GM18517 (cell line): ENCODE measurements at regions not wholly inside any gene's neighbourhood (a gene's known extent, or its start where the extent isn't known, plus 50 kb on each side); places are given as distances from the start of the nearest gene placed in this dataset.

ENCODE experiments used
- ATAC-seq: cut with Tn5 transposase; IDR thresholded peaks from one replicate; pipeline ENCODE4 v1.9.1; 2021; ENCODE audit warnings: mild to moderate bottlenecking, moderate library complexity; ENCODE audit not compliant: unreplicated experiment

DNA sequence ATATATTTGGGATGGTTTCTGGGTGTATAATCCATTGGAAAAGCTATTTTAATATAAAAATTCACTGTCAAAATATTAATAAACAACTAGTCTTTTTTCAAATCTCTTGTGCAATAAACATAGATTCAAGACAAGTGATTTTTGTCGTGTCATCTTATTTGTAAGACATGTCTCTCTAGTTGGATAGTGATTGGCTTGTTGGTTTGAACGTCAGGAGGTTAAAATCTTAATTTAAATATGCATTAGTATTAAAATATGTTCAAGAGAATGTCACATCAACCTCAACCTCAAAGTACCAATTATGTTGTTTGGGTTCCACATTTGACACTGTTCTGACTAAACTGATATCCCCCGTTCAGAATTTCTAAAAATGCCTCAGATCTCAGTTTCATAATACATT is 287.6 kb downstream of the CASP12 start:
- no peak for ATAC-seq

DNA sequence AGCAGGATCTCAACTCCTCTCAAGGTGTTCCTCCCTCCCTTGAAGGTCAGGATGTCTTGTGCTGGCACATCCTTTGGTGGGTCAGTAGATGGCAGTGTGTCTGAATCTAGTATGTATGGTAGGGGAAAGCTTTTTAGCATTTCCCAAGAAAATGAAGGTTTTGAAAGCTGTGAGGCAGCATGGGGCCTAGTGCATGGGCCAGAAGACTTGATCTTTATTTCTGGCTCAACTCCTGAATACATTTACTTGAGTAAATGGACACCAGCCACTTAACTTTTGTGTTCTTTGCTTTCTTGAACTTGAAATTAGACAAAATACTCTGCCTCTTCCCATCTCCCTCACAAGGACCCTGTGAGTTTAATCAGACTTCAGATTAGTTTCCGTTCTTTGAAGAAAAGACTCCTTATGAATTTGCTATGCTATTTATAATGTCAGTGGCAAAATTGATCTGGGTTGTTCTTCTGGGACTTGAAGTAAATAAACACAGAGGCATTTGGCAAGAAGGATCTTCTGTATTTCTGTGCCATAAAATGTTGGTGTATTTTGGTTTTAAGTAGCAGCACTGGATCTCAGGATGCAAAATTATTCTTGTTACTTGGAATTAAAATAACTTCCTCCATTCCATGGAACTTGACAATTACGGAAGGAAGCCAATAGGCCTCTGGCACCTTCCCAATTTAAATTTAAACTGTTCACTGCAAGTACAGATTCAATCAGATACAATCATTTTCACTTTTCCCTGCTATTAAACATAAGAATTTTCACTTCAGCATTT is 288.8 kb downstream of the CASP12 start:
- peak; percentile 80 for ATAC-seq

DNA sequence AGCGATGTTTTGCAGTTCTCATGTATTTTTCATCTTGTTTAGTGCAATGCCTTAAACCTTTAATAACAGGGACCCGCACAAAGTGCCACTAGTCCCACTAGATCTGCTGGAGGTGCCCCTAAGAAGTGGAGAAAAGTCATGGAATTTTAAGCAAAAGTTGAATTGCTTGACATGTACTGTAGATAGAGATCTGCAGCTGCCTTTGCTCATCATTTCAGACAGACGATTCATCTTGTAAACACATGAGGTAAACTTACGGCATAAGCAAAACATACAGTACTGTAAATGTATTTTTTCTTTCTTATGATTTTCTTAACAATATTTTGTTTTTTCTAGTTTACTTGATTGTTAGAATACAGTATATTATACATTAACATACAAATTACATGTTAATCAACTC is 295.6 kb downstream of the CASP12 start:
- no peak for ATAC-seq

DNA sequence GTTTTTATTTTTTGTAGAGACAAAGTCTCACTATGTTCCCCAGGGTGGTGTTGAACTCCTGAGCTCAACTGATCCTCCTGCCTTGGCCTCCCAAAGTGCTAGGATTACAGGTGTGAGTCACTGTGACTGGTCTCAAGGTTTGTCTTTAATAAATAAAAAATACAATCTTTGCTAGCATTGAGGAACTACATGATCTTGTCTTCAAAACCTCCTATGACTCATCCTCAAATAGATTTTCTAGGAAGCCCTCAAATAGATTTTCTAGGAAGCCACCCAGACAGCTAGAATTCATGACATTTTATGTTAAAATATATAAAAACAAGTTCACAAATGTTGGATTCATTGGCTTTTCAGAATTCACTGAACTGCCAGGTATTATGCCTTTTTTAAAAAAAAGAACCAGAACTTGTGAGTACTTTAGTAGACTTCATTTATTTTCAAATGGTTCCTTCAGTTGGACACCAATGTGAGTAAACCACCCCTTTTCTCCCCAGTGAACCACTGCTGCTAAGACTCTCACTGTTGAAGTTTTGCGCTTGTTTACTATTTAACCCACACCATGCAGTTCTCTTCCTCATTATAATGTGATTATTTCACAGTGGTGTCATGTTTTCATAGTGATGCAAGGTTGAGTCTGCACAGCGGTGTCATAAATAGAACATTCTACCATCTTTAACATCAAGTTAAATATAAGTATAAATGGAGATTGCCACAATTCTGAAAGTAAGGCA is 303.9 kb downstream of the CASP12 start:
- no peak for ATAC-seq

DNA sequence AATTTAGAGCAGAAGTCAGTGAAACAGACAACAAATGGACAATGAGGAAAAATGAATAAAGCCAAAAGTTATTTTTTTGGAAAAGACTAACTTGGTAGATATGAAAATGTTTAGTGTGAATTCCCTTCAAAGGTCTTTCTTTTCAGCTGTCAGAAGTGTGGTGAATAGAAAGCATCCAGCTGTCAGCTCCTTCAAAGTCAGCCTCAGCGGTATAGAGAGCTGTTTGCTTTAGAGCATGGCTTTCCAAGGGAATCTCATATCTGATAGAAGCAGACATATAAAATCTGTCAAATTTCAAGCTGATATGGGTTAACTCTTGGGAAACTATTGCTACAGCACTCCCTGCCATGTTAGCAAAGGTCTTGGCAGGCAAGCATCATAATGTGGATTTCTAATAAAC is 309.3 kb downstream of the CASP12 start:
- ATAC-seq: no peak

DNA sequence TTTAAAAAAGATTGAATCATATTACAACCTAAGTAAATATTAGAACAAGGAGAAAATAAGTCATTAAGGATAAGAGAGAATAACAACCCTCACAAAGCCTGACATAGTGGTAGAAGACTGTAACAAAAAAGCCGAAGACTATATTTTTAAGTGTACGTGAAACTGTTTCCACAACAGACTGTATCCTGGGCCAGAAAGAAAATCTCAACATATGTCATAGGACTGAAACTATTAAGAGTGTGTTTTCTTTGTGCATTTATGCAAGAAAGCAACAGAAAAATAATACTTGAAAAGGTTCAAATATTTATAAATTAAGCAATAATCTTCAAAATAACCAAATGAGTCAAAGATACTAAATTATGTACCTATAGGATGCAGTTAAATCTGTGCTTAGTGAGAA is 309.8 kb downstream of the CASP12 start:
- no peak for ATAC-seq

DNA sequence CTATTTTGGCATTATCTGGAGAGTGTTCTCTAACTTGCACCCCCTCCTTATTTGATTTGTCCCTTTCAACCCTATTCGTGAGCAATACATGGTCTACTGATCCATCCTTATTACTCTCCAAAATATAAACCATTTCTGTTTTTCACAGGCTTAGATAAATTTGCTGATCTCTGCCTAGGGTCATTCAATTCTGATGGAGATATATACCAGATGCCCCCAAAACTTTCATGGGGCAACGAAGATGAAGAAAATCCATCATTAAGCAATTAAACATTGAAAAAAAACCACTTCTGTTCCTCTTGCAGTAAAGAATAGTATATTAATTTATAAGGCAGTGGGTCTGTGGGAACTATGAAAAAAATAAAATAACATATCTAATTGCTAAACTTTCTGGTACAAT is 313.4 kb downstream of the CASP12 start:
- ATAC-seq: no peak

DNA sequence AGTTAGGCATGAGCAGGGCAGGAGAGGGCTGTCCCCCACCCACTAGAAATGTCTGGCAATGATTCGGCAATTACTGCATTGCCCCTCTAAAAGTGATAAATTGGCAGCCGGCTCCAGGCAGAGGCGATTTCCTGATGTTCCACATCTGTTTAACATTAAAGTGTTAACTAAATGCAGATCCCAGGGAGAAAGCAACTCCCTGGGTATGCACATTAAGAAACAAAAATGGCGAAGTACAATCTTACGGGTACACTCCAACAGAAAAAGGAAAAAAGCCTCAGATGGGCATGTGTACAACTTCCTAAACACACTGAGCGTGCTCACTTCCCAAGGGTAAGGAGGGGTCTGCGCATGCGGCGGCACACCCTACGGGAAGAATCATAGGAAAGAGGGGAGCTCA is 314.4 kb downstream of the CASP12 start:
- no peak for ATAC-seq

DNA sequence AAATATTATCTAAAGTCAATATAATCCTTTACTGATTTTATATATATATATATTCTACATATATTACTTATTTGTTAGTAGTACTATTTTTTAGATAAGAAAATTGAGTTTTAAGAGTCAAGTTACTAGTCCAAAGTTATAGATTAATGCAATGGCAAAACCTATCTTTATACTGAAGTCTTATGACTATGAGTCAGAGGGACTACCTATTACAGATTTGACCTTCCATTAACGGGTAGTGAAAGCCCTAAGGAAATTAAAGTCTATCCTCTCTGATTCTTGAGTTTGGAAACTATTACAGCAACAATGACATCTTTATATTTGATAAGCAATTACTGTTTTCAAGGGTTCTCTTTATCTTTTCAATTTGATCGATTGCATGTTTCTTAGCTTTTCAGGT is 315.8 kb downstream of the CASP12 start:
- no peak for ATAC-seq

DNA sequence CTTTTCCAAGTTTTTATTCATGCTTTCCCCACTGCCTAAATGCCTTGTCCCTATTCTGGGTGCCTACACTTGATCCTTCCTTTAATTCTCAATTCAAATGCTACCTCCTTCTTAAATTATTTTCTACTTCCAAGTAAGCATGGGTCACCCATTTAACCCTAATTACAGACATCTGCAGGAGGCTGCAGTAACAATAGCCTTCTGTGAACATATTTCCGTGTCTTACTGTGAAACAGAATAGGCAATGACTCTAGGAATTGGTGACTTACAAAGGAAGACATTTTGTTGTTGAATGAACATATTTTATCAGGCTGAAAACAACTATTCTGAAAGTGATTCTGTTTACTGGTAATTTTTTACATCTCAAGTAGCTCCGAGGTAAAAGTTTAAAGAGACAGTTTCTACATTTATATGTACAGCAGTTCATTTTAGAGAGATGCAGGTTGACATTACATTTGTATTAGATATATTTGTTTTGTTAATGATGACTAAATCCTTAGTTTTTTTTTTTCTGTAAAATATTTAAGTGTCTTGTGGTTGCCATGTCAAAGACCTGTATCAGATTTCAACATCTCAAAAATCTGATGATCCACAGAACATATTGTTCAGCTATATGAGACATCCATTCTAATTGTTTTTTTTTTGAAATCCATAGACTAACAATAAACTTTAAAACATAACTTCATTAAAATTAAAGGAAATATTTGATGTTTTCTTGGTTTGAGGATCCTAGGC is 316.8 kb downstream of the CASP12 start:
- no peak for ATAC-seq

DNA sequence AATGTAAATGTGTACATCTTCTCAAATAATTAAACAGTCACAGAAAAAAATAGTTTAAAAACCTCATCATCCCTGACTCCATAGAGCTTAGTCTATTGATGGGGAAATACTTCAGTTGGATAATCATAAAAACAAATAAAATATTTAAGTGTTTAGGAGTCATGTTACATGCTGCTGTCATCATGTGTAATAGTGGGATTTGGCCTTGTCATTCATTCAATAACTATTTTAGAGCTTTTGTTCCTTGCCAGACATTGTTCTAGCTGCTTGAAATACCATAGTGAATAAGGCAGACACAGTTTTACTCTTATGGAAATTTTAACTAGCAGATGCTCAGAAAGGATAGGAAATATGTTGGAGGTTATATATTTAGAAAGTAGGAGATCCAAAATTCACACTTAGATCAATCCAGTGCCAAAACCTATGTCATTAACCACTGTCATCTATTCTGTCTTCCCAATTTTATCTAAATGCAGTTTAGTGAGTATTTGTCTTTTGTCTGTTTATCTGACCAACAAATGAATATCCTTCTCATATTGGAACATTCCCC is 324.7 kb downstream of the CASP12 start:
- ATAC-seq: no peak

DNA sequence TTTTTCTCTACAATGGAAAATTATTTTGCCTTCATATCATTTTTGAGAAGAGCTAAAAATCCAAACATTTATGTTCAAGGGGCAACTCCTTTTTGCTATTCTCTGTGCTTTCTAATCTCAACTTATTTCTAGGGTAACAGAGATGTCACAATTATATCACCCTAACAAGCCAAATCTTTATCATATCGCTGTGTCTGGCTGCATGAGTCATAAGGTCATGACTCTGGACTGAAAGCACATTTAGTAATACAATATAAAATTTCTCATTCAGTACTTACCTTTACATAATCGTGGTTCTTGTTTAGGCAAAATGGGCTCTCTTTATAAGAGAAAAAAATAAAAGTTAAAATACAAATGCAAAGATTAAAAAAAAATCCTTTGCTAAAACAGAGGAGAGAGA is 326.0 kb downstream of the CASP12 start:
- no peak for ATAC-seq

DNA sequence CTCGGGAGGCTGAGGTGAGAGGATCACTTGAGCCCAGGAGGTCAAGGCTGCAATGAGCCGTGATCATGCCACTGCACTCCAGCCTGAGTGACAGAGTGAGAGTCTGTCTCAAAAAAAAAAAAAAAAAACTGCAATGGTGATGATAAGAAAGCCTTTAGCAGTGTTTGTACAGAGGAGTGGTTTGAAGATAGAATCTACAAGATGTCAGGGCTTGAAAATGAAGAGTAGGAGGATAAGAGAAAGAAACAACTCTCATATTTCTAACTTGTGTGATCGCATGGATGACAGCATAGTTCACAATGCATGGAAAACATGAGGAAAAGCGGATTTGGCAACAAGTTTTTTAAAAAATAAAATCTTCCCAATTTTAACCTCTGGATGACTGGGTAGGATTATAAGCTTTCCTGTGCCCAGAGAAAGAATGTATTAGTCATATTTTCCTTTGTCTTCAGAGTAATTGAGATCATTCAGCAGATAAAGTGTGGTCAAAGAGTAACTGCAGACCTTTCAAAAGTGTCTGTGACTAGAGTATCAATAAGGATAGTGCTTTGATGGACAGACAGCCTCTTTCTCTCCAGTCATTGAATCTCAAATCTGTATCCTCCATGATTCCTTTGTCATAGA is 328.1 kb downstream of the CASP12 start:
- no peak for ATAC-seq

DNA sequence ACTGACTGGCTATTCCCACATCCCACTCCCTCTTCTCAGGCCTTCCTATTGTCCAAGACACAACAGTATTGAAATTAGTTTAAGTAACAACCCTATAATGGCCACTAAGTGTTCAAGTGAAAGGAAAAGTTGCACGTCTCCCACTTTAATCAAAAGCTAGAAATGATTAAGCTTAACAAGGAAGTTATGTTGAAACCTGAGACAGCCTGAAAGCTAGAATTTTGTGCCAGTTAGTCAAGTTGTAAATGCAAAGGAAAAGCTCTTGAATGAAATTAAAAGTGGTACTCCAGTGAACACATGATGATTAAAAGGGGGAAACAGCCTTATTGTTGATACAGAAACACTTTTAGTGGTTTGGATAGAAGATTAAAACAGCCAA is 332.7 kb downstream of the CASP12 start:
- no peak for ATAC-seq

DNA sequence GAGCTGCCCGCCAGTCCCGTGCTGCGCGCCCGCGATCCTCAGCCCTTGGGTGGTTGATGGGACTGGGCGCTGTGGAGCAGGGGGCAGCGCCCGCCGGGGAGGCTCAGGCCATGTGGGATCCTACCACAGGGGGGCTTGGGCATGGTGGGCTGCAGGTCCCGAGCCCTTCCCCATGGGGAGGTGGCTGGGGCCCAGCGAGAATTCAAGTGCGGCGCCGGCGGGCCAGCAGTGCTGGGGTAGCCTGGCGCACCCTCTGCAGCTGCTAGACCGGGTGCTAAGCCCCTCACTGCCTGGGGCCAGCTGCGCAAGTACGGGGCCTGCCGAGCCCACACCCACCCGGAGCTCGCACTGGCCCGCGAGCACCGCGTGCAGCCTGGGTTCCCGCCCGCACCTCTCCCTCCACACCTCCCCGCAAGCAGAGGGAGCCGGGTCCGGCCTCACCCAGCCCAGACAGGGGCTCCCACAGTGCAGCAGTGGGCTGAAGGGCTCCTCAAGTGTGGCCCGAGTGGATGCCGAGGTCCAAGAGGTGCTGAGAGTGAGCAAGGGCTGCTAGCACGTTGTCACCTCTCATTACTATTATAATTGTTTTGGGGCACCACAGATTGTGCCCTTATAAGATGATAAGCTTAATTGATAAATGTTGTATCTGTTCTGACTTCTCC is 333.2 kb downstream of the CASP12 start:
- no peak for ATAC-seq

DNA sequence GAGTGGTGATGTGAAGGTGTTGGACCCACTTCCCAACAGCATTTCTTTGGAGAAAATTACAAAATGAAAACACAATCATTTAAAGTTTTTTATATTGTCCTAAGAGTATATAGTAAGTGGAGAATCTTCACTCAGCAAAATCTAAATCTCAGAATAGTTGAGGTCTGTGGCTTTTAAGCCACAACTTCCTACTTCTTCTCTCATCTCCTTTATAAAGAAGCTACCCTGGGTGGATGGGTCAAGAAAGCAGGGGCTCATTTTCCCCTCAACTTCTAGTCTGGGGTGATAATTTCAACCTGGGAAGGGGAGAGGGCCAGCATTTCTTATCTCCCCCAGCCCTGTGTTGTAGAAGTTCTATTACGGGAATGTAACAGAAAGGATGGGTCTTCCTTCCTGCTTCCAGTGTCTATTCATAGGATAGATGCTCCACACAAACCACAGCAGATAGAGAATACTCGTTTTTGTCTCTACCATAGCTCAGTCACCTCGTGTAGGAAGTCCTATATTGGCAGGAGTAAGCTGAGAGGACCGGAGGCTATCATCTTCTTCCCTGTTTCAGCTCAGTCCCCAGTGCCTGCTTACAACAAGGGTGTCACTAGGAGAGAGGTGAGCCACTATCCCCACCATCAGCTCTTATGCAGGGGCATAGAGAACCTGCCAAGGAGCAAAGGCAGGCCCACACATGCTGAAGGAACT is 341.5 kb downstream of the CASP12 start:
- no peak for ATAC-seq

DNA sequence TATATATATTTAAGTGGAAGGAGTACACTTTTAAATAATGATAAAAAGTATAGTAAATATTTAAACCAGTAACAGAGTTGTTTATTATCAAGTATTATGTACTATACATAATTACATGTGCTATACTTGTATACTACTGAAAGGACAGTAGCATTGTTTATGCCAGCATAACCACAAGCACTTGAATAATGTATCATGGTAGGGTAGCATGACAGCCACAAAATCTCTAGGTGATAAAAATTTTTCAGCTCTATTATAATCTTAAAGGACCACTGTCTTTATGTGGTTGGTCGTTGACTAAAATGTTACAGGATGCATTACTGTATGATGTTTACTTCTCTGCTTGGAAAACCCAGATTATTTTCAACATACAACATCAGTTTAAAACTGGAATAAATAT is 349.2 kb downstream of the CASP12 start:
- no peak for ATAC-seq

DNA sequence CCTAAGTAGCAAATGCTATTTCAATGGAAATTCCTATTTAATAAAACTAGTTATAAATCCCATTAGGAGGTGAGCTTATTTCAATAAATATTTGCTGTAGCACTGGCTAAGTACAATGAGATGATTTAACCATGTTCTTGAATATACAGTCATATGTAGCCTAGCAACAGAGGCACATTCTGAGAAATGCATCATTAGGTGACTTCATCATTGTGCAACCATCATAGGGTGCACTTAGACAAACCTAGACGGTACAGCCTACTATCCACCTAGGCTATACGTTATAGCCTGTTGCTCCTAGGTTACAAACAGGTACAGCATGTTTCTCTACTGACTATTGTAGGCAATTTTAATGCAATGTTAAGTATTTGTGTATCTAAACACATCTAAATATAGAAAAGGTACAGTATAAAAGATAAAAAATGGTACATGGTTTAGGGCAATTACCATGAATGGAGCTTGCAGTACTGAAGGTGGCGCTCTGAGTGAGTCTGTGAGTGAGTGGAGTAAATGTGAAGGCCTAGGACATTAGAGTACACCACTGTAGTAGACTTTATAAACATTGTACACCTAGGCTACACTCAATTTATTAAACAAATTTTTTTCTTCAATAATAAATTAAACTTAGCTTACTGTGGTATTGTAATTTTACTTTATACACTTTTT is 350.1 kb downstream of the CASP12 start:
- ATAC-seq: no peak

DNA sequence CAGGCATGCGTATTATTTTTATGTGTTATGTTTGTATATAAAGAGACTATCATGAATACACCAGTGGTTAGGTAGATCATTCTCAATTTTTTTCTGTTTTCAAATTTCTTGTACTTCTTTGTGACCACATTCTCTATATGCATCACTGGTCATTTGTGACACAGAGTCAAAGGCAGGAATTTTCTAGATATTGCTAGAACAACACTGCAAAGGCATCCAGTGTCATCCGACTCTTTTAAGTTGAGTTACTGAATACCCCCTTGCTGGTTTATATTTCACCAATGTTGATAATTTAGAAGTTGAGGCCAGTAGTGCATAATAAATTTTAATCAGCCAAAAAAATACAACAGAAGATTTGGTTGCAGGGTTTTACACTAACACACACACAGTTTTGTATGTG is 351.8 kb downstream of the CASP12 start:
- no peak for ATAC-seq

DNA sequence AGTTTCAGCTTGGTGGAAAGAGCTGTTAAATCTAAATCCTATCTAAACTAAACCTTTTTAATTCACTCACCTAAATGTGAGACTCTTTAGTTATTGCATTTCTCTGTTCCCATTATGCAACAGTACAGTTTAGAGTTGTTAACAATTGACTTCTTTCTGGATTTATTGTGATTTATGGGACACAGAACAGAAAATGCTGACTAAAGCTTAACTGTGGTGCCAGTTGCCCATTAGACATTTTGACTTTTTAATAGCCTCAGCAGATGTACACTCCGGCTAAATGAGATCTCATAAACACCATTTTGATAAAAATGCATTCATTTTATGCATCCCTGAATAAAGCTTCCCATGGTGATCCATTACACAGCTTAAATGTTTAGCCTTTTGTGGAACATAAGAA is 356.6 kb downstream of the CASP12 start:
- no peak for ATAC-seq
